ENCODE measurements at regions not wholly inside any gene's neighbourhood (a gene's known extent, or its start where the extent isn't known, plus 50 kb on each side); places are given as distances from the start of the nearest gene placed in this dataset.
"Not testable (repeated sequence)": the region's sequence is repeated elsewhere in the genome, so short reads cannot be mapped to it uniquely, and the experiment has no call there.

DNA sequence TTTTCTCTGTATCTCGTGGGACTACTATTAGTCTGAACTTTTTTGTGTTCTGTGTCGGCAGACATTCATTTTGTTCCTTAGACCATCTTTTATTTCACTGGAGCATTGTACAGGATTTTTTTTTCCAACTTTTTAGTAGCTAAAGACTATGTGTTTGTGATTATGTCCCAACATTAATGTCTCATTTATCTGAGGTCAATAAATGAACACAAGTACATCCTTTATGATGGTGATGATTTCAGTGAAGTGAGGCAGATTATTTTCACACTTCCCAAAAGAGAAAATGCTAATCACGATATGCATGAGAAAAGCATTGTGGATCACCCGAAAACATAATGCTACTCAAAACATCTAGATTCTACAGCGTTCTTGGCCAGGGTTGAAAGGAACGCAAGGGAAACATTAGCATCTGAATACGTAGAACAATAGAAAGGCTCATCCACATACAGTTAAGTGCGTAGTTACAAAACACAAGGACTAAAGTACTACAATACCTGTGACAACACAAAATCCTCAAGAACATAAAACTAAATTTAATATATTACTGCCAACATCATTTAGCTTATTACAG, 981.7 kb upstream of the NCAM2 start:
- DNase-seq = no peak

DNA sequence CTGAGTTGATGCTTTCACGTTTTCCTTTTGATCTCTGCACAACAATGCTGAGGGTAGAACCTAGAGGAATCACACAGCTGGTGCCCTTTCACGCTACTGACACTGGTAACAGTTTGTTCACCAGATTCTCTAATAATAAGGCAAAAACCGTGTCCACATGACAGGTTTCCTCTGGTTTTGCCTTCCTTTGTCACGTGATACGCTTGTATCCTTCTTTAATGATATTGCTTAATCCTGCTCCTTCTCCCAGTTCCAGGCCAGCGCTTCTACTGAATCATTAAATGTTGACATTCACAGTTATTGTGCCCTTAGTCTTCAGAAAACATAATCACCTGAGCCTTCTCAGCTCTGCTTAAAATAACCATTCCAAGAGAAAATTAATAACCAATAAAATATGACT, 978.2 kb upstream of the NCAM2 start:
- DNase-seq = no peak

DNA sequence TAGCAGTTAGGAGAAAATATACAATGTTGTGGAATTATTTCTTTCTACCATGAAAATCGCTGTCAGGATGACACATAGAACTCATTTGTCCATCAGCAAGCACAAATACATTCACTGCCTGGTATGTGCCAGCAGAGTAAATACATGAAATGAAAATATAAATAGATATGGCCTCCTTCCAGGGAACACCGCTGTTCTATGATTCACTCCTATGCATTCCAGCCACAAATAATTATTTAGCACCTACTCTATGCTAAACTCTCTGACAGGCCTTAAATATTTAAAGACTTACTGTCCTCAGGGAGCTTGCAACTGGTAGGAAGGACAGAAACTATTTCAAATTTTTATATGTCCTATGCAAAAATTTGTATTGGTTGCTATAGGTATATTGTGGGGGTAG, 975.0 kb upstream of the NCAM2 start:
- no peak for DNase-seq

DNA sequence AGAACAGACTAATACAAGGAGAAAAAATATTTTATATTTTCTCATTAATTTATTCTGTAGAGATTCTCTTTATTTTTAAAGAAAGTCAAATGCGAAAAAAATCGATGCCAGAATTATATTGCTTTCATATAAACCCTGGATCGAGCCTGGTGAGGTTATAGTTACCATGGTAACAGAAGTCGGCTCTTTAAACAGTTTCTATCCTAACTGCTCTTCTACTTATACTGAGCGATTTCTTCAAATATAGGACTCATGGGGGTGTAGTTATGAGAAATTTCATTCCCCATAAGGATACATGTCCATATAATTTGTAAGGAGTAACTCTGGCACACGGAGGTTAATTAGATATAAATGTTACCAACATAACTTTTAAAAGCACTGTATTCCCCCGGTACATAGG, 973.5 kb upstream of the NCAM2 start:
- no peak for DNase-seq

DNA sequence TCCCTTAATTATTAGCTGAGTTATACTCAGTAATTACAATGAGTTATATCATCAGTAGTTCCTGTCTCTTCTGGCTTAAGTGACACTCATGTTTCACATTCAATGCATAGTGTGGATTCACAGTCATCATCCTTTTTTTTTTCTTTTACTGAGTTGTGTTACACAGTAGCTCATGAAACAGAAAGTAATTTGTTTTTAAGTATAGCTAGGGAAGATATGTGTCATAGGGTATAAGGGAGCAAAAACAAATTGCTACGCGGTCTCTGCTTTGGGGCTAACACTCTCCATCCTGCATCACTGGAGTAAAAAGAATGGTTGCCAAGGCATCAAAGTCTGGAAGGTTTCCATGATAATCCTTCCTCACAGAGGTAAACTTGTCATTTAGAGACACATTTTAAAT, 971.7 kb upstream of the NCAM2 start:
- no peak for DNase-seq

DNA sequence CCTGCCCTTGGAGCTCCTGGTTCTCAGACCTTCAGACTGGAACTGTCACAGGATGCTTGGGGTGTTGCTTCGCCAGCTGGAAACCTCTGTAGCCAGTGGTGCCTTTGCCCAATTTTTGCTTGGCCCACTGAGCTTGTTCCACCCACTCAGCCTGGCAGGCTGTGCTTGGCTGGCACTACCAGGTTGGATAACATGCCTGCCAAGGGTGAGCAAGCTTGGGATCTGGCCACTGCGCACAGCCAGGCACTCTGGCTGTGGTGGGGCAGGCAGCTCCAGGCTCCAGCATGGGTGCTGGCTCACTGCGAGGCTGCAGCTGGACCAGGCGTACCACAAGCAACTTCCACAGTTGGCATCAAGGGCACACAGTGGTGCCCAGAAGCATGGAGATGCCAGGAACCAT, 967.8 kb upstream of the NCAM2 start:
- DNase-seq = no peak

DNA sequence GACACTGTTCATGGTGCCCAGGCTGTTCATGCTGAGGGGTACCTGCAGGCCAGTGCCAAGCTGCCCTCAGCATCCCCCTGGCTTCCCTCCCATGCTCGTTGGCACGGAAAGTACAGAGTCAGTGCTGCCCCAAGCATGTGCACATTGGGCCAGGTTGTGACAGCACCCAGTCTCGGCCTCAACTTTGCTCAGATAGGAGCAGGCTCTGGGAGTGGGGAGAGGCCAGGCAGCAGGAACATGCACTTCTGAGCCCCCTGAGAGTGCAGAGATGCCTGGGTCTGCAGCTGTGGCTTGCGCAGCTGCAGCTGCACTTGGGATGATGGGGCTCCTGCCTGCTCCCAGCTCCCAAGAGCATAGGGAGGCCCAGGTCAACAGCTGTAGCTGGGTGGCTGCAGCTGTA, 966.4 kb upstream of the NCAM2 start:
- DNase-seq = no peak

DNA sequence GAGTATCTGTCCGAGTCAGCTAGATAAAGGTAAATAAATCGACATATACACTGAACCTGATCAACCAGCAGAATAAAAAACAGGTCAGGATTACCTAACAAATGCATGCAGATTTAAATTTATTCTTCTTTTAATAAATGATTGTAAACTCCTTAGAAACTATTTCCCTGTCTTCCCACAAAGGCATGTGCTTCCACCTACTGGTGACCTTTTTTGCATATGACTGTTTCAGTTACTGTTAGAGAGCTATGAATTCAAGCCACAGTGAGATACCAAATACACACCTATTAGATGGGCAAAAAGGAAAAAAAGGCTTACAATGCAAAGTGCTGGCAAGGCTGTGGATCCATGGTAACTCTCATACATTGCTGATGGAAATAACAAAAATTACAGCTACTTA, 957.4 kb upstream of the NCAM2 start:
- DNase-seq = no peak

DNA sequence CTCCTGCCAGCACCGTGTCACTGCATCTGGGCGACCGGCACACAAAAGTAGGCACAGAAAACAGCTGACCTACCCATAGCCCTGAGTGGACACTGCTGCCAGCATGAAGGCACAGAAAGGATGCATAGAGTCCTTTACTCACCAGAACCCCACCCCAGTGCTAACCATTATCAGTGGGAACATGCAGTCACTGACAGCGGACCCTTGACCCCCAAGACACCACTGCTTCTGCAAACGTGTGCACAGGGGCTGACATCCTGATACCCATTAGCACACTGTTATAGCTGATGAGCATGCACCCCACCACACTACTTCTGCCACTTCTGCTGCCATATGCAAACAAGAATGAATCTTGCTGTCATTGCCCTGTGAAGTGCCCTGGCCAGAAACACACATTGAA, 953.0 kb upstream of the NCAM2 start:
- DNase-seq = no peak

DNA sequence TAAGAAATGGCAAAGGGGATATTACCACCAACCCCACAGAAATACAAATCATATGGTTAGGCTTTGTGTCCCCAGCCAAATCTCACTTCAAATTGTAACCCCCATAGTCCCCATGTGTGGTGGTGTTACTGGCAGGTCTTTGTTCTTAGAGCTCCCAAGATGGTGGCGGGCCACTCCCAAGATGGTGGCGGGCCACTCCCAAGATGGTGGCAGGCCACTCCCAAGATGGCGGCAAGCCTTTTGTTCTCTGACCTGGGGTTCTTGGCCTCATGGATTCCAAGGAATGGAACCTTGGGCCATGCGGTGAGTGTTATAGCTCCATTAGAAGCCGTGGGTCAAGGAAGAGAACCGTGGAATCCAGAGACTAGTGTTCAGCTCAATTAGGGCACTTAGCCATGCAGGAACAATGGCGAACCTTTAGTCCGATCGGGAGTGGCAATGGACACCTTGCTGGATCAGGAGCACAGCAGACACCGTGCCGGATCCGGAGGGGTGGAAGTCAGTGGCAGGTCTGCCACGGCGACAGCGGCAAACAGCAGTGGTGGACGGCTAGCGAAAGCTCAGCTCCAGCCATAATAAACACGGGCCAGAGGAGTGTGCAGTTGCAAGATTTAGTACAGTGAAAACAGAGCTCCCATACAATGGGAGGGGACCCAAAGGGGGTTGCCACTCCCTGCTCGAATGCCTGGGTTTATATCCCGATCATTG, 949.9 kb upstream of the NCAM2 start:
- not testable (repeated sequence) for DNase-seq

DNA sequence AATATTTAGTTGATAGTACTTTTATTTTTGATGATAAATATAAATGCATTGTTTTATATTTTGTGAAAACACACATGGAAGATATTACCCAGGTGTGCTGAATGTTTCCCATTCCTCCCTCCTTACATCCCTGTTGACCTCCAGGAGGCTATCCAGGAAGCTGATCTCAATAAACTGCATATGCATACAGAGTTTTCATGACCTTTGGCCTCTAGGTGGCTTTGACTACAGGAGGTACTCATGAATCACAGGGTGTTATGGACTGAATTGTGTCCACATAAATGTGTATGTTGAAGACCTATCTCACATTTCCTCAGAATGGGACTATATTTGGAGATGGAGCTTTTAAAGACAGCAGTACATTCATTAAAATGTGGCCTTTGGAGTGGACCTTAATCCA, 914.9 kb upstream of the NCAM2 start:
- DNase-seq = no peak

DNA sequence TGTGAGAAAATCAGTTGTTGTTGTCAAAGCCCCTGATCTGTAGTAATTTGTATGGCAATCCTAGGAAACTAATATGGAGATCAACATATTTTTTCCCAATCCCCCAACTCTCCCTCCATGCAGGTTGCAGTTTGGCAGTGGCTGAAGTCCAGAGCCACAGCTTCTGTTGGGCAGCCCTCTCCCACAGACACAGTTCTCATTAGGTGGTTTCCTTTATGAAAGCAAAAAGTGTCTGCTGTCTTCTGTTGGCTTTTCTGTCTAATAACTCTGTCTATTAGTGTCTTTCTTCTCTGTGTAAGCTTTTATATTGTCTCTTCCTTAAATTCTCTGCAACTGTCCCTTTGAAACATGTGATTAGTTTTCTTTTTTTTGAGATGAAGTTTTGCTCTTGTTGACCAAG, 914.3 kb upstream of the NCAM2 start:
- DNase-seq = no peak

DNA sequence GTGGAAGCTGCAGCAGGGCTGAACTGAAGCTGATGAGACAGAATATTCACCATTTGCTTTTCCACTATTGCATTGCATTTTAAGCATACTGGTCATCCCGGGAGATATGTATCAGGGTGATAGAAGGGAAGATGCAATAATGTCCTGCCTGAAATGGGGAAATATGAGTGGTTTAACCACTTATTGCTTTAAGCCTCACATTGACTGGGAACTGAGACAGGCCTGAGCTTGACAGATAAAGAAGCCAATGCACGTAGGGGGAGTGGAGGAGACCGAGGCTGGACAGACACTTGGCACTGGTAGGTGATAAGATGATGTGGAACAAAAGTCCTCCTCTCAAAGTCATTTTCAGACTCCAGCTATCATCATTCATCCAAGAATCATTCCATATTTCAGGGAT, 911.7 kb upstream of the NCAM2 start:
- no peak for DNase-seq

DNA sequence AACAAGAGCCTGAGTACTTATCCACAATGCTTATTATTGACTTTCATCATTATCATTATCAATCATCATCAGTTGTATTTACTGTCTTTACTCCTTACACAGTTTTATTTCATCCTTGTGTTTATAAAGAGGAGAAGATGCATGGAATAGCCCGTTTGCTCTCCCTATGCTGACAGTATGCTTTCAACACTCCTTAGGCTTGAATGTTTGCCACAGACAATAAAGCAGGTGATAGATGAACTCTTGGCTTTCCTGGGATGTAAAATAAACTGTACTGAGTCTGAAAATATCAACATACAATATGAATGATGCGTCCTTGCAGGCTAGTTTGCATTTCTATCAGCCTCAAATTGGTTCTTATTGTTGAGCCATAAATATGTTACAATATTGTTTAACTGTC, 891.8 kb upstream of the NCAM2 start:
- no peak for DNase-seq

DNA sequence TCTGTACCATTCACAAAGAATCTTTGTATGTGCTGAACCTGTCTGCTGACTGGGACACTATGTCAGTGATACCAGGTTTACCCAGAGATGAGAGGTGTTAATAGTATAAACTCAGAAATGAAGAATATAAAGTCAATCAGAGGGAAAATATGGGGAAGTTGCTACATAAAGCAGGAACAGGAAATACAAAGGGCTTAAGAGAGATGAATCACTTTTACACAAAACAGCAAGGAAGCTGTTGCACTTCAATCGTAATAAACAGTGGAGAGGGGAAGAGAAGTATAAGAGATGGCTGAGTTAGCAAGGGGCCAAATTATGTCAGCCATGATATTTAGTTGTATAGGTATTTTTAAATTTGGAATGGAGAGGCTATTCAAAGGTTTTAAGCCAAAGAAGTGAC, 890.2 kb upstream of the NCAM2 start:
- DNase-seq = no peak

DNA sequence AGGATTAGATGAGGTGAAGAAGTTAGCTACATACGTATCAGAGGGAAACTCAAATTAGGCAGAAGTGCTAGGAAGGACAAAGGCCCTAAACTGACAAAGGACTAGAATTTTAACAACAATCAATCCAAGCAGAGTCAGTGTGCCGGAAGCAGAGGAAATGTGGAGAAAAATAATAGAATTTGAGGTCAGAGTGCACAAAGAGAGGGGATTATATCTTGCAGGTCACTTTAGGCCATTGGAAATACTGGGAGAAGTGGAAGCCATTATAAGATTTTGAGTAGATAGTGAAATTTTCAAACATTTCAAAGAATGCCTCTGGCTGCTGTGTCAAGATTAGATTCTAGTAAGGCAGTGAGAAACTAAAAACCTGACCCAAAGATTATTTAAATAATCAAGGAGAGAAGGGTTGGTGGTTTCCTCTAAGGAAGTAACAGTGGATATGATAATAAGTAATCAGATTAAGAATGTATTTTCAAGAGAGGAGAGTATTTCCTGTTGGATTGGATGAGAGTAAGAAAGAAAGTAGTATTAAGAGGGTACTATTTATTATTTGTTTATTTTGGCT, 889.2 kb upstream of the NCAM2 start:
- DNase-seq = no peak

DNA sequence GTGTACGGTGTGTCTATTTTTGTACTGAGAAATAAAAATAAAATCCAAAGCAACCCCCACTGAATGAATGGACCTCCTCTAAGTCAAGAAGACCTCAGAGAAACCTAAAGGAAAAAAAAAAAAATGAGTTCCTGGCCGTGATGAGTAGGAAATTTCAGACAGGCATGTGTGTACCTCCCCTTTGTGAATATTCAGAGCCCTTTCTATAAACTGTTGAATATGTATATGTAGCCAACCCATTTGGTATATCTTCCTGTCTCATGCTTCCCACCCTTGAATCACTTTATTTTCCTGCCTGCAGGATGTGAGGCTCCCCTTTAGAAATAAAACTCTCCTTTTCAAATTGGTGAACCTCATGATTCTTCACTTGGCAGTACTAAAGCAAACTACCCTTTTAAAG, 887.8 kb upstream of the NCAM2 start:
- no peak for DNase-seq

DNA sequence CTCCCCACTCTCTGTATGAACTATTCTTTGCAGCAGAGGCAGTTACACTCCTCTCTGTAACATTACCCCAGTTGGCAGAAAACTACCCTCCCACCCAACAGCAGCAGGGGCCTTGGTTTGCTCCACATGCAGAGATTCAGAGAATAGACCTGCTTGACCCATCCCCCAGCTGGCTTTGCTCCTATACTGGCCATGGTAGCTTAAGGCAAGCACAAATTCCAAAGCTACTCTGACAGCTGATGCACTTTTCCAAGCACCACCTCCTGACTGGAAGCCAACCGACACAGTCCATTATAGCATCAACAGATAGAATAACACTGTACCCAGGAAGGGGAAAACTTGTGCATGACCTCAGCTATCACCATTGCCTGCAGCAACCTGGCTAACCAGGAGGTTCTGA, 846.5 kb upstream of the NCAM2 start:
- DNase-seq = no peak

DNA sequence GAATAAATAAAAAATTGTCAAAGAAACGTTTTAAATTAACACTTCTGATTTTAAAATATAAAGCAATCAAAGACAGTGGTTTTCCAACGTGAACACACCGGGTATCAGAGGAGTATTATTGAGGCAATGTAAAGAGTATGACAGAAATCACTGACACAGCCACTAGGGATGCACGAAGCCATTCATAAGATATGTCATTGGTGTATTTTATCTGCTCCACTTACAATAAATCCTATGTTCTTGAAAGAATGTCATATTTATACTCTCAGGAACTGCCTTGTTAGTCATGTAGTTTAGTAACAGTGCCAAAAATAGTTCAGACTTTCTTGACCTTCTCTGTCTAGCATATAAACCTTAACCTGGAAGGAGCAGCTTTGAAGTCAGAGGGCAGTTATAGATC, 835.0 kb upstream of the NCAM2 start:
- DNase-seq = no peak

DNA sequence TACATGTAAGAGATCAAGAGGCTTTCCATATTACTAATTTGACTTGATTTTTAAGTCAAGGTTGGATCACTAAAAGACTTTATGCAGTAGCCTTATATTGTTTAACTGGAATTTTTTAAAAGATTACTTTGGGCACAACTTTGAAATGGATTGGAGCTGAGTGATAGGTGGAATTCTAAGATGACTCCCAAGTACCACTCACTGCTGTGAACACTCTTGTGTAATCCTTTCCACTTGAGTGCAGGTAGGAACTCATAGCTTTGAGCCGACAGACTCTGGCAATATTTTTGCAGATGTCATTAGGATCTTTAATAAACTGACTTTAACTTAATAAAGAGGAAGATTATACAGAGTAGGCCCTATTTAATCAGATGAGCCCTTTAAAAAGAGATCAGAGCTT, 831.1 kb upstream of the NCAM2 start:
- DNase-seq = no peak

DNA sequence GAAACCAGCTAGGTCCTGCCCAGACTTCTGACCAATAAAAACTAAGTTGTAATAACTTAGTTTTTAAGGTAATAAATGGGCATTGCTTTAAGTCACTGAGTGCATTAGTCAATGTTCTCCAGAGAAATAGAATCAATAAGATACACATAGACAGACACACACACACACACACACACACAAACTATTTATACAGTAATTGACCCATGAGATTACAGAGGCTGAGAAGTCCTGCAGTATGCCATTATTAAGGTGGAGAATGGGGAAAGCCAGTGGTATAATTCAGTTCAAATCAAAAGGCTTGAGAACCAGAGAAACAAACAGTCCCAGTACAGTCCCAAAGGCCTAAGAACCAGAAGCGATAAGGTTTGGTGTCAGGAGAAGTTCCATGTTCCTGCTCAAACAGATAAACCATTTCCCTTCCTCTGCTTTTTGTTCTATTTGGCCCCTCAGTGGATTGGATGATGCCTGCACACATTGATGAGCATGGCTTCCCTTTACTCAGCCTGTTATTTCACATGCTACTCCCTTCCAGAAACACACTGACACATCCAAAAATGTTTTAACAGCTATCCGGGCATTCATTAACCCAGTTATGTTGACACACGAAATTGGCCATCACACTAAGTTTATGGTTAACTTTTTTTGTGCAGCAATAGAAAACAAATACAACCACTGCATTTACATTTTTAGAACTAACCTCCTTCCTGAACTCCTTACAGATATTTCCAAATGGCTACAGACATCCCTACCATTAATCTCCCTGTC, 828.2 kb upstream of the NCAM2 start:
- no peak for DNase-seq

DNA sequence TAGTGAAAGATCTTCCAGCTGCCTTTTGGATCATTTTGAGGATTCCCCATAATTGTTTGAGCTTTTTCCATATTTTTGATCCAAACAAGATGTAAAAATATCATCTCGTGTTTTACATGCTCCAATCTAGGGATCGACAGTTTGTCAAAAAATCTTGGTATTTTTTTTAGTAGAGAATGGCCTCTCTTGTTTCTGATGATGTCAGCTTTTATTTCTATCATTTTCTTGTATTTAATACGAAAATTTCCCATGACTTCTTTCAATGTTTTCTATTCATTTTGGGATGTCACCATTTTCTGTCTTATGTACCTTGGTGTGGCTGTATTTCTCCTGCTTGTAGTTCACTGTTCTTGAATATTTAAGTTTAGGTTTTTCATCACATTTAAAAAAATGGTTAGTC, 812.0 kb upstream of the NCAM2 start:
- no peak for DNase-seq

DNA sequence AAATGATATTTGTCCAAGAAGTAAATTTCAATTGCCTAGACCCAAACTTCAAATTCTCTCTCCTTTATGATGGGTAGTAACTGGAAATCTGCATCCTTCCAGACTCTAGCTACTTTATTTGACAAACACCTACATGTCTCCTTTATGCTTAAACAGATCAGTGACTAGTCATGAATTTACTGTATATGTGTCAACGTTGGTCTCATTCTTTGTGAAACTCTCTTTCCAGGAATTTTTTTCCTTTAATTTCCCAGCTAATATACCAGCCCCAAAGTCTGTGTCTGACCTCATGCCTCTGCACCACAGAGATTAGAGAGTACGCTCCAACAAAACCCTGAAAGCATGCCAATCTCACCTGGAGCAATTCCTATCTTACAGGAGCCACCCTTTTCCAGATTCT, 811.2 kb upstream of the NCAM2 start:
- DNase-seq = no peak

DNA sequence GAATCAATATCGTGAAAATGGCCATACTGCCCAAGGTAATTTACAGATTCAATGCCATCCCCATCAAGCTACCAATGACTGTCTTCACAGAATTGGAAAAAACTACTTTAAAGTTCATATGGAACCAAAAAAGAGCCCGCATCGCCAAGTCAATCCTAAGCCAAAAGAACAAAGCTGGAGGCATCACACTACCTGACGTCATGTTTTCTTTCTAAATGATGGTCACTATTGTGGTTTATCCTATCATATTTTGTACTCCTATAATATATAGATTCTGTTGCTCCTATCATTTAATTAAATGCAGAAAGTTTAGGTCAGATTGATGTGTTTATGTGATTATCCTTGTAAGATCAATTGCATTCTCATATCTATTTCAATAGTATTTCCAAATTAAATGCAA, 796.9 kb upstream of the NCAM2 start:
- DNase-seq = not testable (repeated sequence)

All from dermis blood vessel endothelial cell (primary cell).